HG03064 (cell line): ENCODE measurements at regions not wholly inside any gene's neighbourhood (a gene's known extent, or its start where the extent isn't known, plus 50 kb on each side); places are given as distances from the start of the nearest gene placed in this dataset.
"Not testable (repeated sequence)": the region's sequence is repeated elsewhere in the genome, so short reads cannot be mapped to it uniquely, and the experiment has no call there.

Source experiments
- ATAC-seq: cut with Tn5 transposase; IDR thresholded peaks from one replicate; pipeline ENCODE4 v1.9.1; 2021; ENCODE audit warnings: low read depth; ENCODE audit not compliant: unreplicated experiment

GRCh38 chr4:112939901-112940300 is 109.6 kb upstream of the ANK2 start:
- no peak for ATAC-seq

GRCh38 chr4:112940336-112940735 is 109.1 kb upstream of the ANK2 start:
- no peak for ATAC-seq

GRCh38 chr4:112942077-112942476 is 107.4 kb upstream of the ANK2 start:
- no peak for ATAC-seq

- no peak for ATAC-seq
These were observed 106.5 kb upstream of the ANK2 start for GRCh38 chr4:112942997-112943396.

GRCh38 chr4:112944006-112944405 is 105.4 kb upstream of the ANK2 start:
- no peak for ATAC-seq

- ATAC-seq: no peak
These were observed 103.3 kb upstream of the ANK2 start for GRCh38 chr4:112946127-112946526.

- ATAC-seq: no peak
These were observed 101.8 kb upstream of the ANK2 start for GRCh38 chr4:112947616-112948015.

GRCh38 chr4:112951362-112952312 is 97.8 kb upstream of the ANK2 start:
- no peak for ATAC-seq

GRCh38 chr4:112952313-112952700 is 97.1 kb upstream of the ANK2 start:
- no peak for ATAC-seq

- ATAC-seq: no peak
These were observed 96.2 kb upstream of the ANK2 start for GRCh38 chr4:112953262-112953661.

- ATAC-seq: no peak
These were observed 95.2 kb upstream of the ANK2 start for GRCh38 chr4:112954286-112954685.

- ATAC-seq: no peak
These were observed 93.0 kb upstream of the ANK2 start for GRCh38 chr4:112956484-112956896.

GRCh38 chr4:112957764-112958163 is 91.7 kb upstream of the ANK2 start:
- ATAC-seq: not testable (repeated sequence)

- ATAC-seq: no peak
These were observed 82.6 kb upstream of the ANK2 start for GRCh38 chr4:112966701-112967488.

- ATAC-seq: no peak
These were observed 80.8 kb upstream of the ANK2 start for GRCh38 chr4:112968451-112969159.

- ATAC-seq: no peak
These were observed 78.5 kb upstream of the ANK2 start for GRCh38 chr4:112970903-112971302.

- ATAC-seq: no peak
These were observed 75.7 kb upstream of the ANK2 start for GRCh38 chr4:112973750-112974251.

- ATAC-seq: no peak
These were observed 73.7 kb upstream of the ANK2 start for GRCh38 chr4:112975567-112976355.

GRCh38 chr4:112978691-112979472 is 70.6 kb upstream of the ANK2 start:
- no peak for ATAC-seq
